Skin epidermis (tissue), 12 donors: ENCODE measurements at regions not wholly inside any gene's neighbourhood (a gene's known extent, or its start where the extent isn't known, plus 50 kb on each side); places are given as distances from the start of the nearest gene placed in this dataset.

Source experiments
- H3K27ac ChIP-seq, 21 experiments: fragments of 200-600 bp; sonication (generic) in 11 of 21; one replicate each; pipeline ENCODE4 v1.5.0; 2020; ENCODE audit warnings: mild to moderate bottlenecking in 3 of 21, inconsistent platforms in 2 of 21, moderate library complexity in 2 of 21
- H3K4me3 ChIP-seq, 7 experiments: fragments of 200-600 bp; sonication (generic) in 2 of 7; one replicate each; pipeline ENCODE4 v1.5.0; 2020; ENCODE audit warnings: inconsistent platforms in 2 of 7, mild to moderate bottlenecking in 2 of 7, moderate library complexity in 1 of 7

DNA sequence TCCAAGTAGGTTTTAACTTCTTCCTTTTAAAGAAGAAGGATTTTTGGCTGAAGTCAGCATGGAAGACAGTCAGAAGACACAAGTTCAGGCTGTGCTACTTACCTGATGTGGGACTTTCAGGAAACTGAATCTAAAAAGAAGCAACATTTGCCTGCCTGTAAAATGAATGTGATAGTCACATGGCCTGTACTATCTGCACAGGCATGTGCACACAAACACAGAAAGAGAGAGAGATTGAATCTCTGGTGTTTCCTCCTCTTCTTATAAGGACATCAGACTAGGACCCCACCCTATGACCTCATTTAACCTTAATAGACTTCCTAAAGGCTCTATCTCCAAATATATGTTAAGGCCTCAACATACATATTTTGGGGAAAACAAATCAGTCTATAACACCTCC, 542.9 kb downstream of the PLPP3 start:
- no peak overlapping the region for H3K4me3 ChIP-seq
- H3K27ac ChIP-seq: peak overlapping the region in 1 of 21 experiments; percentile 41

DNA sequence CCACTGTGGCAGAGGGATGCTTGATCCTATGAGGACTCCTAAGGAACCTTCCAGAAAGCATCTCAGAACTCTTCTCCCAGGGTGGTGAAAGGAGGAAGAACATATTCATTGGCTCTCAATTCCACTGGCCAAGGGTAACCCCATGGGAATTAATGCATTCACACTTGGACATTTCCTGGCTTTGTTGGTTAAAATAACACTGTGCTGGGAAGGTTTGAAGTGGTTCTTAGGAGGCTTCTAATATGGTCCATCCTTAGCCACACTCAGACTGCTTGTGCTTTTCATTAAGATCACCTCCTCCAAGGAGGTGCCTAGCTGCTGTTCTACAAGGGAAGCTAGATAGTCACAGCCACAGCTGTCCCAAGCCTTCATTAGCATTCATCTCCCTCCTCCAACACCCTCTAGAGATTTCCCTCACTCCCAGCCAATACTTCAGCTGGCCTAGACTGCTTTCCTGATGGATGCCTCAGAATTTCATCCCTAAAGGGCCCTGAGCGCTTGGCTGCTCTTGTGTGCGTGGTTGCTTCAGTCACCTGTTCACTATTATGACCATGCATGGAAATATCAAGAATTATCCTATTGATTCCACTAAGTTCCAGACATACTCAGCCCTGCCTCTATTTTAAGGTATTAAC, 544.4 kb downstream of the PLPP3 start:
- no peak overlapping the region for H3K4me3 ChIP-seq
- H3K27ac ChIP-seq: no peak overlapping the region

- Histone ChIP-seq H3K27ac (no peak overlapping the region), H3K4me3 (no peak overlapping the region)
Measured at GRCh38 chr1:56034222-56034621, 545.1 kb downstream of the PLPP3 start.

- no peak overlapping the region for H3K4me3 ChIP-seq
- H3K27ac ChIP-seq: peak overlapping the region in 1 of 21 experiments; percentile 49
Measured at GRCh38 chr1:56033321-56034037, 545.9 kb downstream of the PLPP3 start.

- Histone ChIP-seq H3K27ac (no peak overlapping the region), H3K4me3 (no peak overlapping the region)
Measured at GRCh38 chr1:56032096-56032676, 547.2 kb downstream of the PLPP3 start.

- Histone ChIP-seq H3K27ac (no peak overlapping the region), H3K4me3 (no peak overlapping the region)
Measured at GRCh38 chr1:56031001-56031400, 548.4 kb downstream of the PLPP3 start.

DNA sequence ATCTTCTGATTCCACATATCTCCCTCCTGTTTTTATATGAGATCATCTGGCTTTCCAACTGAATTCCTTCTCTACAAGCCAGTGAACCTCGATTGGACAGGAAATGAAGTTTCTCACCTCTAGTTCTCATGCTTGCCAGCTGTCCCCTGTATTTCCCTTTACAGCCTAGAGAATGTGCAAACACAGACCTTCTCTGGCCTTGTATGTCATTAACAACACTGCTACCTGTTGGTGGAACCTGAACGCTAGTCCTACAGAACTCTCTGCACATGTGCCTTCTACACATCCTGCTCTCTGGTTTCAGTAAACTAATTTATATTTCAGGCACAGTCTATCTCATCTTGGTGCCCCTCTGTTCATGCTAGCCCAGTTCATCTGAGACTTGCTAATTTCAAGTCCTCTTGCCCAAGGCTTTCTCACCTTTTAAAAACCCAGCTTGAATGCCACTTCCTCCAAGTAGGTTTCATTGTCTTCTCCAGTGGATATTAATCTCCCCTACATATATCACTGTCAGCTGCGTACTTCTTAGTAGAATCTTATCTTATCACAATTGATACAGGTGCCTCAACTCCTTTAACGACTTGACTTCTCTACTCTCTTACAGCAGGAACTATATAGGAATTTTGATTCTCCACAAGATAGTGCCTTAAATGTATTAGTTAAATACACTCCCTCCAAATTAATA, 549.9 kb downstream of the PLPP3 start:
- no peak overlapping the region for H3K4me3 ChIP-seq
- H3K27ac ChIP-seq: no peak overlapping the region

- no peak overlapping the region for H3K27ac ChIP-seq
- no peak overlapping the region for H3K4me3 ChIP-seq
Measured at GRCh38 chr1:56028911-56029310, 550.5 kb downstream of the PLPP3 start.

DNA sequence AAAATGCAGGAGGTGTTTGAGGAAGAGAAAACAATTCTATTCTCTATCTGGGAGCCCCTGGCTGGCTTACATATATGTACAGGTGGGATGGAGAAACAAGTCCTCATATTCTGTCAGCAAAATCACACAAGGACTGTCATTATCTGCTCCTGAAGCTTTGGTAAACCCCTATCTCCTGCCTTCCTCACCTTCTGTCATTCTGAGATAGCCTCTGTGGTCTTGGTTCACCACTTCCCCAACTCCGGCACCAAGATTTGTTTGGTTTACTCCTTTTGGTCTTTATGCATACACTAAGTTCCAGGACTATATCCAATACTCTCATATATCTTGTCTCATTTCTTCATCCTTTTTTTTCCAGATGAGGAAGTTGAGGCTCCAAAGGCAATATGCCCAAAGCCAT, 551.1 kb downstream of the PLPP3 start:
- no peak overlapping the region for H3K27ac ChIP-seq
- H3K4me3 ChIP-seq: no peak overlapping the region

- Histone ChIP-seq H3K4me3 (no peak overlapping the region), H3K27ac (no peak overlapping the region)
Measured at GRCh38 chr1:56025942-56026341, 553.4 kb downstream of the PLPP3 start.

DNA sequence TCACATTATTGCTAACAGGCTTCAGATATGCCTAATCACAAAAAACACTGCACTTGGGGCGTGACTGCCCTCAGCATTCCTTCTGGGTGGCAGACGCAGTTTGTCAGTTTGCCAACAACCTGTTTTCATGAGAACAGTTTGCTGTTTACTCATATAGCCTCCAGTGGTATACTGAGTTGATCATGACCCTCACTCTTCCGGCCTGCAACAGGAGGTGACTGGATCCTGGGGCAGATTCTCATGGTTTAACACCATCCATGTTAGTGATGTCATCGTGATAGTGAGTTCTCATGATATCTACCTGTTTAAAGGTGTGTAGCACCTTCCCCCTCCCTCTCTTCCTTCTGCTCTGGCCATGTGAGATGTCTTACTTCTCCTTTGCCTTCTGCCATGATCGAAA, 555.2 kb downstream of the PLPP3 start:
- Histone ChIP-seq H3K4me3 (no peak overlapping the region), H3K27ac (no peak overlapping the region)

- Histone ChIP-seq H3K4me3 (no peak overlapping the region), H3K27ac (no peak overlapping the region)
Measured at GRCh38 chr1:56019922-56020321, 559.4 kb downstream of the PLPP3 start.

- no peak overlapping the region for H3K27ac ChIP-seq
- no peak overlapping the region for H3K4me3 ChIP-seq
Measured at GRCh38 chr1:56019472-56019871, 559.9 kb downstream of the PLPP3 start.

DNA sequence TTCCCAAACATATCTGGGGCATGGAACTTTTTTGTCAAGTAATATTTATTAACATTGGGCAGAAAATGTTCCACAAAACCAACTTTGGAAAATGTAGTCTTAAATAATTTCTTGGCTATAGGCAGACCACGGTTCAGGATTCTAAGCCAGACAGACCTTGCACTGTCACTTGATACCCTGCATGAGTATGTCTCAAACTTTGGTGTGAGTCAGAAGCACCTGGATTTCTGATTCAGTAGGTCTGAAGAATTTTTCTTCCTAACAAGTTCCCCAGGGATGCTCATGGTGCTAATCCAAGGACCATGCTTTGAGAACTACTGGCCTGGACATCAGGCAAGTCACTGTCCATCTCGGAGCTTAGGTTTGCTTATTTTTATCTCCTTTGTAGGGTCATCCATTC, 562.0 kb downstream of the PLPP3 start:
- no peak overlapping the region for H3K4me3 ChIP-seq

DNA sequence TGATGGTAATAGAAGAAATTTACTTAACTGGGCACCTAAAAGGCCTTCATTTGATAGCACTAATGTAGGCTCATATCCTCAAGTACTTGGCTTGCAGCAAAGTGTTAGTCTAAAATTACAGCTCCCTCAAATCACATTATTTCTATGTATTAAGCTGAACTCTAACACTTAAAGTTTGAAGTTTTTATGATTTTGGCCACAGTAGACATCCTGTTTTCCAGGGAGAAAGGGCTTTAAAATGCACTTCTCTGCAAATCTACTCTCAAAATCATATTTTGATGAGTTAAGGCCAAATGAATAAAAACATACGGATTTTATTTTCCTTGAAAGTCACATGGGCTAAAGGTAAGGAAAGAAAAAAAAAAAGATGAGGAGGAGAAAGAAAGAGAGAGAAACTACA, 575.5 kb downstream of the PLPP3 start:
- Histone ChIP-seq H3K4me3 (no peak overlapping the region), H3K27ac (no peak overlapping the region)

More for the DNA sequence above, 562.0 kb downstream of the PLPP3 start:
- no peak overlapping the region for H3K27ac ChIP-seq

- no peak overlapping the region for H3K4me3 ChIP-seq
- H3K27ac ChIP-seq: no peak overlapping the region
Measured at GRCh38 chr1:56002231-56002630, 577.1 kb downstream of the PLPP3 start.

DNA sequence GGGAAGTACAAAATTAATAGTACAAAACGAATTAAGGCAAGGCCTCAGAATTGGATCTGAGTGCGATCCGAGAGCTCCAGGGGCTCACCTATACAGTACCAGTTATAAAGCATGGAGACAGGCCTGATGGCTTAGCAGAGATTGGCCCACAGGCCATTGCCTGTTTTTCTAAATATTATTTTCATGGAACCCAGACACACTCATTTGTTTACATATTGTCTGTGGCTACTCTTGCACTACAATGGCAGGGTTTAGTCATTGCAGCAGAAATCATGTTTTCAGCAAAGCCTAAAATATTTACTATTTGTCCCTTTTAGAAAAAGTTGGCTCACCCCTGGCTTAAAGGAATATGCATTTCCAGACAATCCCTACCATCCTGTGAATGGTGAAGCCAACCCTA, 578.9 kb downstream of the PLPP3 start:
- no peak overlapping the region for H3K27ac ChIP-seq

GRCh38 chr1:55997536-55997935, 581.8 kb downstream of the PLPP3 start:
- no peak overlapping the region for H3K27ac ChIP-seq
- H3K4me3 ChIP-seq: no peak overlapping the region

More for the DNA sequence above, 578.9 kb downstream of the PLPP3 start:
- H3K4me3 ChIP-seq: no peak overlapping the region

- H3K27ac ChIP-seq: no peak overlapping the region
- no peak overlapping the region for H3K4me3 ChIP-seq
Measured at GRCh38 chr1:55993646-55994318, 585.6 kb downstream of the PLPP3 start.

- Histone ChIP-seq H3K27ac (no peak overlapping the region), H3K4me3 (no peak overlapping the region)
Measured at GRCh38 chr1:55990007-55990406, 589.4 kb downstream of the PLPP3 start.
